CD4-positive, alpha-beta T cell treated with Interferon alpha-2 for 1 hour (primary cell): ENCODE measurements at regions not wholly inside any gene's neighbourhood (a gene's known extent, or its start where the extent isn't known, plus 50 kb on each side); places are given as distances from the start of the nearest gene placed in this dataset.

Experiments
- DNase-seq, 2 donors: peaks; one replicate each; pipeline ENCODE4 v3.0.0-alpha.2; 2020 to 2022

- DNase-seq, result no peak
These were observed 403.3 kb upstream of the NETO1 start for GRCh38 chr18:73270920-73271634.

- no peak for DNase-seq
These were observed 396.8 kb upstream of the NETO1 start for GRCh38 chr18:73264562-73264921.

GRCh38 chr18:73261923-73262322, 394.1 kb upstream of the NETO1 start:
- DNase-seq, result no peak

GRCh38 chr18:73261243-73261642, 393.5 kb upstream of the NETO1 start:
- DNase-seq, result no peak

- no peak for DNase-seq
These were observed 390.7 kb upstream of the NETO1 start for GRCh38 chr18:73258375-73259087.

GRCh38 chr18:73254564-73254963, 386.8 kb upstream of the NETO1 start:
- no peak for DNase-seq

- no peak for DNase-seq
These were observed 381.2 kb upstream of the NETO1 start for GRCh38 chr18:73249030-73249429.

- DNase-seq, result no peak
These were observed 379.0 kb upstream of the NETO1 start for GRCh38 chr18:73246763-73247162.

- DNase-seq, result no peak
These were observed 377.6 kb upstream of the NETO1 start for GRCh38 chr18:73245345-73245744.

GRCh38 chr18:73244401-73244800, 376.6 kb upstream of the NETO1 start:
- no peak for DNase-seq

GRCh38 chr18:73240899-73241298, 373.1 kb upstream of the NETO1 start:
- DNase-seq, result no peak

- no peak for DNase-seq
These were observed 368.1 kb upstream of the NETO1 start for GRCh38 chr18:73235921-73236320.

GRCh38 chr18:73235491-73235890, 367.7 kb upstream of the NETO1 start:
- no peak for DNase-seq

GRCh38 chr18:73232933-73233332, 365.1 kb upstream of the NETO1 start:
- no peak for DNase-seq

GRCh38 chr18:73220663-73221062, 352.9 kb upstream of the NETO1 start:
- no peak for DNase-seq

- DNase-seq, result no peak
These were observed 350.5 kb upstream of the NETO1 start for GRCh38 chr18:73218293-73218692.

GRCh38 chr18:73214970-73215369, 347.2 kb upstream of the NETO1 start:
- DNase-seq, result no peak

- DNase-seq, result no peak
These were observed 344.7 kb upstream of the NETO1 start for GRCh38 chr18:73212442-73212841.

GRCh38 chr18:73201940-73202339, 334.2 kb upstream of the NETO1 start:
- no peak for DNase-seq

- no peak for DNase-seq
These were observed 331.4 kb upstream of the NETO1 start for GRCh38 chr18:73199151-73199550.

GRCh38 chr18:73189718-73190117, 321.9 kb upstream of the NETO1 start:
- no peak for DNase-seq

GRCh38 chr18:73168236-73168635, 300.4 kb upstream of the NETO1 start:
- no peak for DNase-seq

- no peak for DNase-seq
These were observed 296.6 kb upstream of the NETO1 start for GRCh38 chr18:73164430-73164829.

- no peak for DNase-seq
These were observed 295.4 kb upstream of the NETO1 start for GRCh38 chr18:73163236-73163635.

GRCh38 chr18:73156117-73156516, 288.3 kb upstream of the NETO1 start:
- DNase-seq, result no peak
